Fibroblast of skin of abdomen (primary cell): ENCODE measurements at regions not wholly inside any gene's neighbourhood (a gene's known extent, or its start where the extent isn't known, plus 50 kb on each side); places are given as distances from the start of the nearest gene placed in this dataset.

ENCODE experiments used
- DNase-seq: peaks from one replicate; pipeline ENCODE4 v3.0.0-alpha.2; 2013

DNA sequence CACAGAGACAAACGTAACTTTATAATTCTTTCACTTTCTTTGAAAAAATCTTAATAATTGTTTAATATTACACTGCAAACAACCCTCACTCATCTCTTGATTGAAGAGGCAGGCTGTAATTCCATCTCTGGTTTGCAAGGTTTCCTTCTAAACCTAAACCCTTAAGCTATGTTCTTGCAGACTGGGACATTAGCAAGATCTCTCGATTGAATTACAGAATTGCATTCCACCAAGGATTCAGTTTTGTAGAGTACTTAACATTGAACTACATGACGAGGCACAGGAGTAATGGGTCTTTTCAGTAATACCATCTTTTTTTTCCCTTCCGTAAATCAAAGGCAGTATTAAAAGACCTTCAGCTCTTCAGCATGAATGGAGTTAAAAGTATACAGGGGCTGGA is 111.6 kb upstream of the EEF1E1 start:
- DNase-seq = no peak

DNA sequence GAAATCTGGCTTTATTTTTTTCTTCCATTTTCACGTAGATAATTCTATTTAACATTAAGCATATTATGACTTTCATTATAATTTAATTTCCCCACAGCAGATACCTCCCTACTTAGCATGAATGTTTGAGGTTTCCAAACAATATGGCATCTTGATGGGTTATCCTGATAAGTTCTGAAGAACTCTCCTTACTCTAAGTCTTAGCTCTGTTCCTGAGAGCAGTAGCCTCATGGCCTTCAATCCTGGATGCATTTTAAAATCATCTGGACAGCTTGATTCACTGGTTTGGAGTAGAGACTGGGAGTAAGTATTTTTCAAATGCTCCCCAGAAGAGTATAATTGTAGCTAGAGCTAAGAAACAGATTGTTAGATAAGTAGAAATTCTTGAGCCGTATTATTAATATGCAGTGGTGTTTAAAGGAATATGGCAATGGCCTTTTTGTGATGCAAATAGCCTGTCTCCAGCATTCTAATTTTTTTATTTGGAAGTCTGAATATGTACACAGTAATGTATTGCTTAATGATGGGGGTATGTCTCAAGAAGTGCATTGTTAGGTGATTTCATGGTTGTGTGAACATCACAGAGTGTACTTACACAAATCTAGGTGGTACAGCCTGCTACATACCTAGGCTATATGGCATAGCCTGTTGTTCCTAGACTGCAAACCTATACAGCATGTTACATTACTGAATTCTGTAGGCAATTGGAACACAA is 110.5 kb upstream of the EEF1E1 start:
- DNase-seq = no peak

DNA sequence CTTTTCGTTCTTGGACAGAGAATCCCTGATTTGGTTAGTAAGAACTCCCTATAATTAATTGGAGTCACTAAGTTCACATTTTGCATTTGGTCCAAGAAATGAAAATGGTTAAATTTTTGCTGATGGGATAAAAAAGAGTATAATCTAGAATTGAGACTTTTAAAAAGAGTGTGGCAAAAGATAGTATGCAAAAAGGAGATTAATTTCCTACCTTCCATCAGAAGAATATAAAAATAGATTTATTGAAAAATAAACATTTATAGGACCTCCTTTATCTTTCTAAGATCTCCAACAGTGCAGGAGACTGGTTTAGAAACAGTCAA is 105.5 kb upstream of the EEF1E1 start:
- DNase-seq = no peak

DNA sequence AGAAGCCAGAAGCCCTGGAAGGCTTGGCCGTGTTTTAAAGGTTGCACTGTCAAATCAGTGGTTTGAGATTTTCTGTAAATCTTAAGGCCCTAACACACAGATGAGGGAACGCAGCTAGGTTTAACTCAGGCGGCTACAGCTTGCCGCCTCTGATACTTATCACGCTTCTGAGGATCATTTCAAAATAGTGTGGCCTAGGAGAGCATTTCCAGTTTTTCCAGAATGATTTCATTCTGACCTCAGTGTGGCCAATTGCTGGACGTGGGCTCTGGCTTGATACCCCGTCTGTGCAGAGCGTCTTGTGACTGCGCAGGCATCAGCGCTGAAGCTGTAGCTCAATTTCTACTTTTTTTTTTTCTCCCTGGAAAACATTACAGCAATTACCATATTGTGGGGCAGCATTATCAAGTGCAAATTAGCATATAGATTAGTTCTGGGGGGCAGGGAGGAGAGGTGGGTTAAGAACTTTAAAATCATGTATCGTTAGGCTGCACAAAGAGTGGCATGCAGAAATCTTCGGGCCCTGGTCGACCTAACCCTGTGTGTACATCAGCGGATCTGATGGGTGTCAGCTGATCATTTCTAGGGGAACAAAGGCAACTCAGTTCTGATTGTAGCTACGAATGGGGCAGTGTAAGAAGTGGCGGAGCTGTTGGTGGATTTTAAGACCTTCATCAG is 105.0 kb upstream of the EEF1E1 start:
- DNase-seq = no peak

DNA sequence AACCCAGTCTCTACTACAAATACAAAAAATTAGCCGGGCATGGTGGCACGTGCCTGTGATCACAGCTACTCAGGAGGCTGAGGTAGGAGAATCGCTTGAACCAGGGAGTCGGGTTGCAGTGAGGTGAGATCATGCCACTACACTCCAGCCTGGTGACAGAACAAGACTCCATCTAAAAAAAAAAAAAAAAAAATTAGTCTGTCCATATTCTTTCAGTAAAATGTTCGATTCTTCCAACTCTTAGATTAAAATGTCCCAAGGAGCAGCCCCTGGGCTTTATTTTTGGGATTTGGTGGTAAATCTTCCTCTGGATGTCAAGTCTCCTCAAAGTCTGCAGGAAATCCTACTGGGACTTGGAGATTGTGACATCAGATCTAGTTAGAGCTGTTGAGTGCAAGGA is 101.0 kb upstream of the EEF1E1 start:
- no peak for DNase-seq

DNA sequence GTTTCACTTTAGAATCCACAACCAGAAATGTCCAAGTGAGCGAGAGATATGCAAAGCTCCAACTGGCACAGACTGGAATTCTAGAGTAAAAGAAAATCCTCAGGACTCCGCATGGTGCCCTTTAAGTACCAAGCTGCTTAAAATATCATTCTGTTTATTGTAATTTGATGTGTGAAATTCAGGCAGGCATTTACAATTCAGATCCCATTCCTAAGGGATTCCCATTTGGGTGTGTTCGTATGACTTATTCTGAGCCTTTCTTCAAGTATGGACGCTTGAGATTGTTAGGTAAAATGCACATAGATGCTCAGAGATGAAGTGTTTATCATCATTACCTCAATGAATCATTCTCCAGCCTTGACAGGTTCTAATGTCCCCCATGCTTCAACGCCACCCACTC is 99.3 kb upstream of the EEF1E1 start:
- DNase-seq = no peak

DNA sequence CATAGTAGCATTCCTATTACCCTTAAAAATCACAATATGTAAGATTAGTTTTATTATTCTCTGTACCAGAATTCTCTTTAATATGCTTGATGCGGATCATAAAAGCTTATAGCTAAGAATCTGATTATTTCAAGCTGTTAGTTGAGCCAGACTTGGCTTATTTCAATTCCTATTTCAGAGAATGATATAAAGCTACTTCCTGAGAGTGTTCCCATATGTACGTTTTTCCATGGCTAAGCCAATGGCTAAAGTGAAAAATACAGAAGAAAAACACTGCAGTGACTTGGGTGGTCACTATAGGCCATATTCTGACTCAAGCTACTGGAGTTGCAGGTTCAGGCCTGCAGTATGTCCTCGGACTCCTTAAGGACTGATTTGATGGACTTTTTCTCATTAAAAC is 97.9 kb upstream of the EEF1E1 start:
- DNase-seq = no peak

DNA sequence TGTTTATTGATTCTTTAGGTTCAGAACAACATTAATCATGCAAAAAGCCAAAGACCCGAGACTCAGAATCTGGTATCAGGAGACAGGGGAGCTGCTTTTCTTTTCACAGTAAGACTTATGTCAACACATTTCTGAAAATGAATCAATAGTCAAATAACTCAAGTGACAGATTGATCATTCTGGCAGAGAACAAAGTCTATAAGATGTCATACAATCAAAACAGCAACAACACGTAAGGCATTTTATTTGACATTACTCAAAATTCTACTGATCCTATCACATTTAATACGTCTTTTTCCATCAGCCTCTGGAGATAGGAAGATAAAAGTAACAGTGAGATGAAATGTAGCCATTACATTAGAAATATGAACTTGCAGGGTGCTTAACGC is 93.4 kb upstream of the EEF1E1 start:
- DNase-seq = no peak

DNA sequence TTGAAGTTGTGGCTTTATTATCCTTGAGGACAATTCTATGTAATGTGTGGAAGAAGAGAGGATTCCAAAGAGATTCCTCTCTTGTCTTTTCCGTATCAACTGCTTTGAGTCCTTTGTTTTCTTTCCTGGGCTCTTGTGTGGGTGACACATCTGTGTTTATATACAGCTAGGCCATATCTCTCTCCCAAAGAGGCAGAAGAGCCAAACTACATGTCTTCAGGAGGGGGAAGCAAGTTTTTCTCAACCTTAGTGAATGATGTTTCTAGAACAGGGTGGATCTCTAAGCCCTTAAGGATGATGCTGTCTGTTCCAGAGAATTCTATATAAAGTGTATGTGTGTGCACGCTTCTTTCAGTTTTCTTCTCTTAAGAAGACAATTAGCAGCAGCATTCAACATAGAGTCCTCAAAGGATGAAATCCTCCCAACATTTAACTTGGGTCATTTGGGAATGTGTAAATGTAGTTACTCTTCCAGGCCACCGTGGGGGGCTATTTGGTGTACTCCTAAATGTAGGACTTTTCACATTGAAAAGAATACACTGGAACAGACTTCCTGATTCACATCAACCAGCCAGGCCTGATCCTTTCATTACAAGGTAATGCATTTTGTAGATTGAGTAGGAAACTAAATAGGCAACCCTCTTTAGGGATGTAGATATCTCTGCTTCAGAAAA is 92.8 kb upstream of the EEF1E1 start:
- DNase-seq = no peak

DNA sequence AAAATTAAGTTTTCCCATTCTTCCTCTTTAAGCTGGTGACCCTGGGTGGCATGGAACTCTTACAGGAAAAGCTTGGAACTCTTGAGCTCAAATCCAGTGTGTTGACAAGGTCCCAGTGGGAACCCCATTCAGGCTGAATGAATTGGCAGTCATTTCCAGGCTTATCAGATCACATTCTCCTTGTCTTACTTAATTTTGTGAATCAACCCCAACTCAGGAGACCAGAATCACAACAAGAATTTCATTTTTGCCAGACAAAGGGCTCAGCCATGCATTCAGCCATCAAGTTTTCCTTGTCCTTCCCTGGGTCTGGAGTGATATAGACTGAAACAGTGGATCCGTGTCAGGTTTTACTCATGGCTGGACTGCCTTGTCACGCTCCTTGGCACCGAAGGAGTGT is 92.1 kb upstream of the EEF1E1 start:
- DNase-seq = no peak

DNA sequence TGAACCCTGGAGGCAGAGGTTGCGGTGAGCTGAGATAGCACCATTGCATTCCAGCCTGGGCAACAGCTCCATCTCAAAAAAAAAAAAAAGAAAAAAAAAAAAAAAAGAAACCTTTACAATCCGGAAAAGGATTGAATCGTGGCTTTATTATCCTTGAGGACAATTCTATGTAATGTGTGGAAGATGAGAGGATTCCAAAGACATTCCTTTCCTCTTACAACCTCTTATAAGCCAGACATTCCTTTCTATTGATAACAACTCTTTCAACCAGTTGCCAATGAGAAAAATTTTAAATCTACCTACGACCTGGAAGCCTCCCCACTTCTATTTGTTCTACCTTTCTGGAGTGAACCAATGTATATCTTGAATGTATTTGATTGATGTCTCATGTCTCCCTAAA is 91.2 kb upstream of the EEF1E1 start:
- peak; percentile 51 for DNase-seq

DNA sequence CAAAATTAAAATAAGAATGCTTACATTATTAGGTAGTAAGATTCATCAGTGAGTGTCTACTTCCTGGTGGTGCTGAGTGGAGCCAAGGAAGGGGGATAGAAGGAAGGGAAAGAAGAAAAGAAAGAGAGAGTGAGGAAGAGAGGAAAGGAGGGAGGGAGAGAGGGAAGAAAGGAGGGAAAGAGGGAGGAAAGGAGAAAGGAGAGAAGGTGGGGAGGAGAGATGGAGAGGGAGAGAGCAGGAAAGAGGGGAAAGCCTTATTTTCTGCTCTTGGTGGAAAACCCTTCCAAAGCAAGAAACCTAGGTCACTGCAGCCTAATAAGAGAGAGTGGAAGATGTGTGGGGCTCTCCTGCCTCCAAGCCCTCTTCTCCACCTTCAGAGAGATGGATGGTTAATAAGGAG is 90.2 kb upstream of the EEF1E1 start:
- no peak for DNase-seq

DNA sequence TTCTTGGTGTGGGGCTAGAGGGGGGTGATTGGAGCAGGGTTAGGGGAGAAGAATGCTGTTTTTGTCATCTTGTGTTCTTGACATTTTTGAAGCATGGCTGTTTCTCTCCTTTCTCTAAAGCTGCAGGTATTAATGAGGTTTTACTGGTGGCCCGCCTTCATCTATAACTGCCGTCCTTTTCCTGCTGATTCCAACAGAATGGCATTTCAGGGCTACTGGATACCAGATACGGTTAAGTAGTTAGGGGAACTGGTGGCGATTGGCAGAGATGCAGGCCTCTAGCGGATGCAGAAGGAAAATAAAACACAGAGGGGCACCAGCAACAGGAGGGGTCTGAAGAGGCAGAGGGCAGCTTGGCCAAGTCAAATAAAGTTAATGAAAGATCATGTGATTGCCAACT is 89.7 kb upstream of the EEF1E1 start:
- DNase-seq = no peak

DNA sequence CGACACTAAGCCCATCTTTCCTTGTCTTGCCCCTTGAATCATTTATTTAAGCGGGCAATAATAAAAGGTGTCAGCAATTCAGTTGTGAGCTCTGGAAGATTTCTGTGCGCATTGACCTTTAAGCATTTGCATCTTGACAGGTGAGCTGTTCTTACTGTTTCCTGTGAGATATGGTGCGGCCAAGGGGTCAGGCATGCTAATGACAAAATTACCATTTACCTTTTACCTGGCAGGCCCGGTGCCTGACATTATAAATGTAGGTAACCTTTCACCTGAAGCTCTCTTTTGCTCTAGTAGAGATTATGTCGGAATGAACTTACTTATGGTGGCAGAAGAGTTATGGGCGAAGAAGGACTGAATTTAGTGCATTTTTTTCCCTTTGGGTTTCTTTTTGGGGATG is 89.3 kb upstream of the EEF1E1 start:
- no peak for DNase-seq

DNA sequence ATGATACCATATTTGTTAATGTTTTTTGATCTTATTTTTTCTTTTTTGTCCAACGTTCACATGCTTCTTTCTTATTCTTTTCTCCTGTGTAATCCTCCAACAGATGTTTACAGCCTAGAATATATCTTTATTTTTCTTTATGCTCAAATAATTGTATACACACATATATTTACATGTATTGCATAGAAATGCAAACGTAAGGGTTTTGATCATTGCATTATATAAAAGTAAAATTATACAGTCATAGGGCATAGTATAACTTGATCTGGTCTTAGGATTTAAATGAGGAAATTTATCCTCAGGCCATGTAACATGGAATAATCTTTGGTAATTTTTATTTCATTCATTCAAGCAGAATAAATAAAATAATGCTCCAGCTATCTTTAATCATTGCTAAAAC is 84.9 kb upstream of the EEF1E1 start:
- no peak for DNase-seq

DNA sequence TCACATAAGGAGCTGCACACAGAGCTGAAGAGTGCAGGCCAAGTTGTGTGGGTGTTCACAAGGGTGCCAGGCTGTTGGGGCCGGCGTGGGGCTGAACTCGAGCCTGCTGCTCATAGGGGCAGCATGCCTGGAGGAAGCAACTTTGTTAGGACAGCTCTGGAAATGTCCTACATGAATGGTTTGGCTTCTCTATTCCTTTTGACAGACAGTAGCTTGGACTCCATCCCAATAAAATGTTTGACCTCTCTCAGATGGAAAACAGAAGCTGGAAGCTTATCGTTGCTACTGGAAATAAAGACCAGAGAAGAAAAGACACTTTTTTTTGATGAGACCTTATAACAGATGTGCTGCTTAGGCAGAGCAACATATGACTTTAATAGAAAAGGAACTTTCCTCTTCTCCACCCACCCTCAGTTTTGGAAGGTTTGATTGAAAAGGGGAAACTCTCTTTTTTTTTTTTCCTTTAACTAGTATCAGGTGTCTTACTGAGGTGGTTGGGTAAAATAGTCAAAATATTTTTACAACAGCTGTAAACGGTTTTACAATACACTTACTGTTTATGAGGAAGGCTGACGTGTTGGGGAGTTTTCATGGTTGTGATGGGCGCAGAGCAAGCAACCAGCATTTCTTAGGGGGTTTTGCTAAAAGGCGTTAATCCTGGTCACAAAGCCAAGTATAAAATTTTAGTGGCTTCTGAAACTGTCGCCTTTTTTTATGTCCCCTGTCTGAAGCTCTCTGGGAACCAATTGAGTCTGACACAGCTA is 80.7 kb upstream of the EEF1E1 start:
- peak; percentile 9 for DNase-seq

DNA sequence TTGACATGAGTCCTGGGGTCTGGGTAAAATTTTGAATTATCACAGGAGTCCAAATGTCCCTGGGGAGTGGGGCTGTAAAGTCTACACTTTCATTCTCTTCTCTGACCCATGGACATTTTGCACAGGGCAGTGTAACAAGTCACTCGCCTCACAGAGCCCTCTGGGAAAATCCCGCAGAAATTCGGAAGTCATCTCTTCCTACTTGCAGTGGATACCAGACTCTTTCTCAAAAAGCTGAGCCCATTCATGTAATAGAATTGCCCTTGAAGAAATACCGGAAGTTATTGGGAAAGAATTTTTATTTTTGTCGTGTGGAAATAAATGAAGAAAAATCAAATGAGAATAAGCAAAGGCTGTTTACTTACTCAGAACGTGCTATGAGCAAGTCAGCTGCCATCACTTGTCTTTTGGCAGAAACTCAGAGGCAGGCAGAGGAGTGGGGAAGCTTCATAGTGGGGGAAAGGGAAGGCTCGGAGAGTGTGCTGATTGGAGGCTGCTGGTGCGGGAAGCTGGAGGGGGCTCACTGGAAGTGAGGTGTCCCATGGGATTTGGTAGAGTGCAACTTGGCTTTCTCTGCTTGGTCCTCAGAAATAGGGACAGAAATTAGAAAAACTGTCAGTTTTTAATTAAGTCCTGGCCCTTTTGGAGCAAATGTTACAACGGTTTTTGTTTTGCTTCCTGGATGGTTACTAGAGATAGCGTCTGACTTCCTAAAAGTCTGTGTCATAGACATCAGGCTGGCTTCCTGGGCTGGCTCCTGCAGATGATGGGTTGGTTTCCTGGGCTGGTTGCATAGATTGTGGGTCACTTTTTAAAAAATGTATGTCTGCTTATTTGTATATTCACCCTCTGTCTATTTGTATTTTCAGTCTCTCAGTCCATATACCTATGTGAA is 79.8 kb upstream of the EEF1E1 start:
- DNase-seq = peak; percentile 35

DNA sequence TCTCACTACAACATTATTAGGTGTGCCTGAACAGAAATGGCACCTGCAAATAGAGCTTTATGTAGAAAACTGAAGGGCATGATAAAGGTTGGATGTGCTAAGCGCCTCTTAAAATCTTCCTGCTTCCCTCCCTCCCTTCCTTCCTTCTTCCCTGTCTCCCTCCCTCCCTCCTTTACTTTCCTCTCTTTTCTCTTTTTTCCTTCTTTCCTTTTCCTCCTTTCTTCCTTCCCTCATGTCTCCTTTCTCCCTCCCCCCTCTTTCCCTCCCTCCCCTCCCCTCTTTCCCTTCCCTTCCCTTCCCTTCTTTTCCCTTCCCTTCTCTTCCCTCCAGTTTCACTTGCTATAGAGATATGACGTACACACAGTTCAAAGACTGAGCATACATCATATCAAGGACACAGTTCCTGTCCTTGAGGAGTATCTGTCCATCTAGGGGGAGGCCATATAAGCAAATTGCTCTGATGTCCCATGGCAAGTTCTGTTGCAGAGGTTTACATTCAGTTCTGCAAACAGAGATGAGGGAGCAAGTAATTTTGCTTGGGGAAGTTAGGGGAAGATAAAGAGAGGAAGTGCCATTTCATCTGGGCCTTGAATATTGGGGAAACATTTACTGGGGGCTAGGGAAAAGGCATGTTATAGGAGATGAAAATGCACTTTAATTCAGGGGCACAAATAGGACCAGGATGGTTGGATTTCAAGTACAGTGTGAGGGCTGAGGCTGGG is 79.0 kb upstream of the EEF1E1 start:
- DNase-seq = no peak

DNA sequence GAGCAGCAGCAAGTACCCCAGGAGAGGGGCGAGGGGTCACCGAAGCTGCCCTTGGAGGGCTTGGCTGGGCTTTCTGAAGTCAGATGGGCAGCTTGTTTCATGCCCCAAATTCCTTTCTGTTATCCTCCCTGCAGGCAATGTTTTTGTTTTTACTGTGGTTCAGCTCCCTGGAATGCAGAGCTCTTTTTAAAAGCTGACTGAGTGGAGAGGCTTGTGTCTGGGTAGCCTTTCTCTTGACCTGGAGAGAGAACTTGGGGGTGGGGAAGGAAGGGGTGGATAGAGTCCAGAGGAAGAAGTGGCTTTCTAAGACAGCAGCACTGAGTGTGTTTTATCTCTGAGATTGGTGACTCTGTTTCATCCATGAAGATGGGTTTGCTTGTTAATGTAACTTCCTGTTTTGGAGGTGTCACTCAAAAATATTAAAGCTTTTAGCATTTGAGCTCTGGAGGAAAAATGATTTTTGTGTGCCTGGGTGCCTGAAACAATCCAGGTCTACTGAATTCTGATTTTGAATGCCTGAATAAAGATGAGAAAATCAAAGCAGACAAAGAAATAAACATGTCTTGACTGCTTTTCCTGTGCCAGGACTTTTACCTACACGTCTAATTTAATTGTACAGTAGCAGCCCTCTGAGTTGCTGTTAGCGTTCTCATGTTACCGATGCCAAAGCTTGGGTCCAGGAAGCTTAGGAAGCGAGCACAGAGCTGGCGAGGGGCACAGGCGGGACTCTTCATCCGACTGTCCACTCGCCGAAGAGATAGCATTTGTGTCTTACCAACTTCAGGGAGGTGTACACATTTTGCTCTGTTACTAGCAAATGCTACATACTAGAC is 78.2 kb upstream of the EEF1E1 start:
- peak; percentile 79 for DNase-seq

DNA sequence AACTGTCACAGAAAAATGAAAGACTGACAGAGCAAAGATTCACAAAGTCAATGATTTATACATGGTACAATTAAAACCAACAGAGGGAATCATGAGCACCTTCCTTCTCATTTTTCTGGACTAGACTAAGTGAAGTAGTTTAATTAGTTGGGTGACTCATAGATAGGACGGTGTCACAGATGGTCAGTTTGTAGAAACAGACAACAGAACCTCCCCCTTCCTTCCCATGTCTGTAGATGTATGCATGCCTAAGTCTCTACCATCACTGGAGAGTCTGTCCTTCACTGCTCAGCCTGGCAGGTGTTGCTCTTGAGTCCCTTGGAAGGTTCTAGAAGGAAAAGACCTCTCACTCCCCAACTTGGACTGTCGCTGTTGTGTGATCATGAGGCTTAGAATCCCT is 75.4 kb upstream of the EEF1E1 start:
- peak; percentile 20 for DNase-seq
